Activated naive CD8-positive, alpha-beta T cell treated with anti-CD3 and anti-CD28 coated beads, Interleukin-2, amount 50 U/mL, for 24 hours (primary cell): ENCODE measurements at regions not wholly inside any gene's neighbourhood (a gene's known extent, or its start where the extent isn't known, plus 50 kb on each side); places are given as distances from the start of the nearest gene placed in this dataset.

Source experiments
- ATAC-seq: fragments of 150-1000 bp; cut with Tn5 transposase; one replicate; pipeline ENCODE4 v1.10.0; 2021
- DNase-seq: peaks from one replicate; pipeline ENCODE4 v3.0.0; 2021
- H3K27ac Mint-ChIP-seq: one replicate; pipeline ENCODE4 v1.8.0; 2021; ENCODE audit warnings: mild to moderate bottlenecking, mixed read lengths
- H3K27me3 Mint-ChIP-seq: one replicate; pipeline ENCODE4 v1.8.0; 2021; ENCODE audit warnings: mixed read lengths
- H3K36me3 Mint-ChIP-seq: one replicate; pipeline ENCODE4 v1.8.0; 2021; ENCODE audit warnings: low read depth, mixed read lengths
- H3K4me1 Mint-ChIP-seq: one replicate; pipeline ENCODE4 v1.8.0; 2021; ENCODE audit warnings: mixed read lengths
- H3K4me3 Mint-ChIP-seq: one replicate; pipeline ENCODE4 v1.8.0; 2021; ENCODE audit warnings: mild to moderate bottlenecking, moderate library complexity, mixed read lengths
- H3K9me3 Mint-ChIP-seq: one replicate; pipeline ENCODE4 v1.8.0; 2021; ENCODE audit warnings: mixed read lengths

GRCh38 chr20:24185791-24186190, 197.2 kb upstream of the GGTLC1 start:
- Mint-ChIP-seq H3K9me3 (peaks cover 7% of the 10 kb centered on the region), H3K36me3 (no peaks in the 10 kb centered on the region), H3K4me3 (no peak overlapping the region), H3K4me1 (no peaks in the 10 kb centered on the region), H3K27ac (no peak overlapping the region), H3K27me3 (peaks cover 2% of the 10 kb centered on the region)
- DNase-seq (no peak), ATAC-seq (no peak)

- Mint-ChIP-seq H3K27ac (no peak overlapping the region), H3K36me3 (no peaks in the 10 kb centered on the region), H3K27me3 (peaks cover 4% of the 10 kb centered on the region), H3K9me3 (no peaks in the 10 kb centered on the region), H3K4me1 (no peaks in the 10 kb centered on the region), H3K4me3 (no peak overlapping the region)
- no peak for DNase-seq
- ATAC-seq = no peak
Measured at GRCh38 chr20:24181151-24181550, 192.6 kb upstream of the GGTLC1 start.

GRCh38 chr20:24169256-24169655, 180.7 kb upstream of the GGTLC1 start:
- H3K4me3 Mint-ChIP-seq = no peak overlapping the region
- ATAC-seq (no peak), DNase-seq (no peak)
- no peaks in the 10 kb centered on the region for H3K4me1 Mint-ChIP-seq
- peaks cover 2% of the 10 kb centered on the region for H3K36me3 Mint-ChIP-seq
- peaks cover 12% of the 10 kb centered on the region for H3K9me3 Mint-ChIP-seq
- H3K27me3 Mint-ChIP-seq = peaks cover 6% of the 10 kb centered on the region
- no peak overlapping the region for H3K27ac Mint-ChIP-seq

- Mint-ChIP-seq H3K27me3 (peaks cover 1% of the 10 kb centered on the region), H3K36me3 (no peaks in the 10 kb centered on the region), H3K27ac (no peak overlapping the region), H3K9me3 (no peaks in the 10 kb centered on the region), H3K4me3 (no peak overlapping the region), H3K4me1 (no peaks in the 10 kb centered on the region)
- ATAC-seq (no peak), DNase-seq (no peak)
Measured at GRCh38 chr20:24166412-24166811, 177.8 kb upstream of the GGTLC1 start.

- Mint-ChIP-seq H3K4me1 (no peaks in the 10 kb centered on the region), H3K27ac (no peak overlapping the region), H3K4me3 (no peak overlapping the region), H3K36me3 (no peaks in the 10 kb centered on the region), H3K9me3 (no peaks in the 10 kb centered on the region), H3K27me3 (peaks cover 1% of the 10 kb centered on the region)
- DNase-seq (no peak), ATAC-seq (no peak)
Measured at GRCh38 chr20:24166123-24166381, 177.5 kb upstream of the GGTLC1 start.

- H3K9me3 Mint-ChIP-seq = no peaks in the 10 kb centered on the region
- H3K4me3 Mint-ChIP-seq = no peak overlapping the region
- DNase-seq (no peak), ATAC-seq (no peak)
- H3K4me1 Mint-ChIP-seq = no peaks in the 10 kb centered on the region
- H3K27me3 Mint-ChIP-seq = peaks cover 1% of the 10 kb centered on the region
- H3K27ac Mint-ChIP-seq = no peak overlapping the region
- H3K36me3 Mint-ChIP-seq = no peaks in the 10 kb centered on the region
Measured at GRCh38 chr20:24165301-24166122, 176.9 kb upstream of the GGTLC1 start.

DNA sequence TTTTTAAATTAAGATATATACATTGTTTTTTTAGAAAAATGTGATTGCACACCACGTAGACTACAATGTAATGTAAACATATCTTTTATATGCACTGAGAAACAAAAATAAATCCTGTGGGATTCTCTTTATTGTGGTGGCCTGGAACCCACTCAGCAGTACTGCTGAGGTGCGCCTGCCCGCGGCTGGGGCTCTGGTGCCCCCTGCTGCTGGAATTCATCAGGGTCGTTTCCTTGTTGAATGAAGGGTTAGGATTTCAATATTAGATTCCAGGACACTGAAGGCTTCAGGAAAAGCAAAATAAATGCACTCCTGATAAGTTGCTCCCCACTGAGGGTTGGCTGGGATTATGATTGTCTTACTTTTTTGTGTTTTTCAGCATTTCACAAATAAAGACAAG, 175.8 kb upstream of the GGTLC1 start:
- DNase-seq (peak; percentile 47), ATAC-seq (no peak)
- H3K36me3 Mint-ChIP-seq = no peaks in the 10 kb centered on the region
- no peak overlapping the region for H3K27ac Mint-ChIP-seq
- no peaks in the 10 kb centered on the region for H3K9me3 Mint-ChIP-seq
- H3K4me1 Mint-ChIP-seq = no peaks in the 10 kb centered on the region
- peaks cover 1% of the 10 kb centered on the region for H3K27me3 Mint-ChIP-seq
- no peak overlapping the region for H3K4me3 Mint-ChIP-seq

DNA sequence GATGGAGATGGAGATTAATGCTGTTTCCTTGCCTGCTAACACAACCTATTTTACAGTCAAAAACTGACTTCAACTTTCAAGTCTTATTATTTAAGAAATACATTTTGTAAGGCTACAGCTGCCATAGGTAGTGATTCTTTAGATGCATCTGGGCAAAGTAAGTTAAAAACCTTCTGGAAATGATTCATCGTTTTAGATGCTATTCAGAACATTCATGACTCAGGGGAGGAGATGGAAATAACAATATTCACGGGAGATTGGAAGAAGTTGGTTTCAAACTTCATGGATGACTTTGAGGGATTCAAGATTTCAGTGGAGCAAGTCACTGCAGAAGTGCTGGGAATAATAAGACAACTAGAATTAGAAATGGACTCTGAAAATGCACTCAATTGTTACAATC, 174.9 kb upstream of the GGTLC1 start:
- H3K36me3 Mint-ChIP-seq = no peaks in the 10 kb centered on the region
- no peak for DNase-seq
- no peaks in the 10 kb centered on the region for H3K27me3 Mint-ChIP-seq
- no peaks in the 10 kb centered on the region for H3K4me1 Mint-ChIP-seq
- no peak for ATAC-seq
- no peaks in the 10 kb centered on the region for H3K9me3 Mint-ChIP-seq
- H3K4me3 Mint-ChIP-seq = no peak overlapping the region
- no peak overlapping the region for H3K27ac Mint-ChIP-seq

- Mint-ChIP-seq H3K36me3 (no peaks in the 10 kb centered on the region), H3K9me3 (no peaks in the 10 kb centered on the region), H3K4me3 (no peak overlapping the region)
Measured at GRCh38 chr20:24160563-24161281, 172.1 kb upstream of the GGTLC1 start.

GRCh38 chr20:24158281-24158680, 169.7 kb upstream of the GGTLC1 start:
- Mint-ChIP-seq H3K4me3 (no peak overlapping the region), H3K36me3 (no peaks in the 10 kb centered on the region), H3K27ac (no peak overlapping the region), H3K9me3 (no peaks in the 10 kb centered on the region), H3K27me3 (peaks cover 3% of the 10 kb centered on the region), H3K4me1 (no peaks in the 10 kb centered on the region)
- ATAC-seq (no peak), DNase-seq (no peak)

More at GRCh38 chr20:24160563-24161281, 172.1 kb upstream of the GGTLC1 start:
- peak; percentile 9 for DNase-seq
- Mint-ChIP-seq H3K27ac (no peak overlapping the region), H3K4me1 (no peaks in the 10 kb centered on the region), H3K27me3 (no peaks in the 10 kb centered on the region)
- ATAC-seq = peak; percentile 33

DNA sequence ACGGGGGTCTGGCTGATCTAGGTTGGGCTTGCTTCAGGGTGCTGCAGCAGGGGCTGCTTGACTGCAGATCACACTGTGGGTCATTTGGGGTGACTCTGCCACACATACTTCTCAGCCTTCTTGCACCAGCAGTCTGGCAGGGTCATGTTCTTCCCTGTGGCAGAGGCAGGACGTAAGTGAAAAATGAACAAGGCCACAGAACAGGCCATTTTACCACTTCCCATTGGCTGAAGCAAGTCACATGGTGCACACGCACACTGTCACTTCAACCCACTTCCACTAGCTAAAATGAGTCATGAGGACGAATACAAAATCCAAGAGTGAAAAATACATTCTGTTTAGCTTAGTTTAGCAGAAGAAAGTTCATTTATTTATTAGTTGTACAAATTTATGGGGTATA, 168.6 kb upstream of the GGTLC1 start:
- H3K27me3 Mint-ChIP-seq = peaks cover 3% of the 10 kb centered on the region
- no peak overlapping the region for H3K27ac Mint-ChIP-seq
- no peaks in the 10 kb centered on the region for H3K36me3 Mint-ChIP-seq
- DNase-seq (no peak), ATAC-seq (no peak)
- H3K4me3 Mint-ChIP-seq = no peak overlapping the region
- no peaks in the 10 kb centered on the region for H3K4me1 Mint-ChIP-seq
- no peaks in the 10 kb centered on the region for H3K9me3 Mint-ChIP-seq

GRCh38 chr20:24153101-24154040, 164.8 kb upstream of the GGTLC1 start:
- Mint-ChIP-seq H3K4me1 (peaks cover 6% of the 10 kb centered on the region), H3K9me3 (peaks cover 6% of the 10 kb centered on the region), H3K36me3 (no peaks in the 10 kb centered on the region), H3K27ac (no peak overlapping the region), H3K27me3 (peaks cover 5% of the 10 kb centered on the region), H3K4me3 (no peak overlapping the region)
- no peak for ATAC-seq
- no peak for DNase-seq

DNA sequence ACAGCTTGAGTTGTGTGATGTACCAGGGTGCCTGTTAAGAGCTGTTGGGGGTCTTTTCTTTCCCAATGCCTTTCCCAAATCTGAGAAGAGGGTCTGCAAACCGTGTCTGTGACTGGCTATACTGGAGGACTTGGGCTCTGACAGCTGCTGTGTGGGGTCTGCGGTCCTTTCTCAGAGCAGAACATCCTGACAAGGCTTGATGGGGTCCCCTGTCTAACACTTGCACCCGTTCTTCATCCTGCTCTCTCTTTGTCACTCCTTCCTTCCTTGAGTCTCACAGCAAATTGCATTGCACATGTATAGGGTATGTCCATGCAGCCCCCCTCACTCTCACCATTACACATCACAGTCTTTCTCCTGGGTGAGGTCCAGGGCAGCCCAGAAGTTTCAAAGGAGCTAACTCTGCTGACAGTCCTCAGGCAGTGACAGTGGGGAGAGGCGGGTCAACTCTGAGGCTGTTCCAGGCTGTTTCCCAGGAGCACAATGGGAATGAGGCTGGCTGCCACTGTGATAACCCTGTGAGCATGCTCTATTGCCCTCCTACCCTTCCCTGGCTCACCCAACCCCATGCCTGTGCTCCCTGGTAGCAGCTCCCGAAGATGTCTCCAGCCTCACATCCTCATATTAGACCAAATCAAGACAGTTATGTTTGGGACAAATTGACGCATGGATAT, 163.2 kb upstream of the GGTLC1 start:
- no peak overlapping the region for H3K4me3 Mint-ChIP-seq
- H3K27me3 Mint-ChIP-seq = peaks cover 5% of the 10 kb centered on the region
- H3K36me3 Mint-ChIP-seq = no peaks in the 10 kb centered on the region
- peaks cover 9% of the 10 kb centered on the region for H3K9me3 Mint-ChIP-seq
- H3K4me1 Mint-ChIP-seq = peaks cover 8% of the 10 kb centered on the region
- DNase-seq (no peak), ATAC-seq (no peak)
- H3K27ac Mint-ChIP-seq = no peak overlapping the region

DNA sequence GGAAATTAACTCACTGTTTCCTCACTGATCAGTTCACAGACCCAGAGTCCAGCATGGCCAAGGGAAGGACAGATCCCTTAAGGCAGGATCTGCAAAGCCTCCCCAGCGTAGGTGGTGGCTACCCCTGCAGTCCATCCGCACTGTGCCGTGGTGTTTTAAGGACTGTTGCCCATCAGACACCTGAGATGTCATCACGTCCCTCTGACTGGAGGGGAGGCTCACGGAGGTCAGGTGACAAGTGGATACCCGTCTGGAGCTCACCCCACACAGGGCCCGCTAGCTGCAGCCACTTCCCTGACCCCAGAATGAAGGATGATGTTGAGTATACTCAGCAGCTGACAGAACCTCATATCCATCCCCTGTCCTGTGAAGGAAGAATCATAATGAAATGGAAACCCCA, 161.8 kb upstream of the GGTLC1 start:
- H3K27me3 Mint-ChIP-seq = peaks cover 9% of the 10 kb centered on the region
- H3K36me3 Mint-ChIP-seq = no peaks in the 10 kb centered on the region
- H3K9me3 Mint-ChIP-seq = peaks cover 9% of the 10 kb centered on the region
- no peak for DNase-seq
- peaks cover 8% of the 10 kb centered on the region for H3K4me1 Mint-ChIP-seq
- no peak for ATAC-seq
- no peak overlapping the region for H3K27ac Mint-ChIP-seq
- no peak overlapping the region for H3K4me3 Mint-ChIP-seq
